Erythroblast (primary cell): ENCODE measurements at regions not wholly inside any gene's neighbourhood (a gene's known extent, or its start where the extent isn't known, plus 50 kb on each side); places are given as distances from the start of the nearest gene placed in this dataset.

Experiments
- GATA1 ChIP-seq: IDR thresholded peaks from 2 replicates; pipeline ENCODE4 v1.6.1; 2011; ENCODE audit warnings: low read depth, mild to moderate bottlenecking, control low read depth, low read length, moderate library complexity
- POLR2A ChIP-seq: IDR thresholded peaks from 2 replicates; pipeline ENCODE4 v1.6.1; 2011; ENCODE audit warnings: mild to moderate bottlenecking, low read length

DNA sequence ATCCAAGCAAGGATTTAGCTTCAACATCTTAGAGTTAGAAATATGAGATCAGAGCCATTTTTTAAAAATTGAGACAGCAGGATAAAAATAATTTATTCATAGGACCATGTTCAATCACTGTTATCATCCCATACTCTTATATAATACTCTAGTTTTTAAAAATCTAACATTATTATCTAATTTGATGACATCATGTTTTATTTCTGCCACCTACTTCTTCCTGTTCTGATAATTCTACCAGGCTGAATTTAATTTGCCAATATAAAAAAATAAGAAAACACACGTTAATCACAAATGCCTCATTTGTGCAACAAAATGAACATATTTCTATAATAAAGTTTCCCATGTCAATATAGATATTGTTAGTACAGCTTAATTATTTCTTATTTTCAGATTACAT is 621.7 kb downstream of the KCNJ3 start:
- TF ChIP-seq POLR2A (no peak), GATA1 (no peak)
